IMR-90 (cell line): ENCODE measurements at regions not wholly inside any gene's neighbourhood (a gene's known extent, or its start where the extent isn't known, plus 50 kb on each side); places are given as distances from the start of the nearest gene placed in this dataset.

ENCODE experiments used
- ATAC-seq: fragments of 200-7000 bp; cut with Tn5 transposase; 2 replicates; pipeline ENCODE4 v1.9.1; 2020; ENCODE audit warnings: low read depth, mild to moderate bottlenecking, moderate library complexity
- BruUV-seq: library from RNA; stranded (reverse); fragments of 400-500 nt; replicated peaks from 2 replicates; lab custom pipeline; 2021; lab: Mats Ljungman, UMichigan
- CTCF ChIA-PET: fragments of 300-600 bp; formaldehyde crosslinking; extraction: SDS; loops from one replicate; lab custom pipeline; 2021; ENCODE audit warnings: antibody characterized with exemption; lab: Yijun Ruan, JAX
- POLR2A ChIA-PET: fragments of 300-600 bp; sonication (Branson Sonifier 250); formaldehyde crosslinking; loops from one replicate; lab custom pipeline; 2022; ENCODE audit warnings: antibody characterized with exemption; ENCODE audit not compliant: unreplicated experiment; lab: Charles Lee
- DNase-seq: peaks from one replicate; pipeline ENCODE4 v3.0.0; 2013
- H2AFZ ChIP-seq: replicated peaks from 2 replicates; pipeline ENCODE3; 2013; ENCODE audit warnings: low read length, mild to moderate bottlenecking; ENCODE audit not compliant: poor library complexity
- H2AK5ac ChIP-seq: 2 replicates; pipeline ENCODE4 v1.6.1; 2013; ENCODE audit warnings: low read depth, low read length, inconsistent platforms
- H2AK9ac ChIP-seq: replicated peaks from 2 replicates; pipeline ENCODE3; 2013; ENCODE audit warnings: mild to moderate bottlenecking, low read depth, low read length, moderate library complexity; ENCODE audit not compliant: poor library complexity
- H2BK120ac ChIP-seq: 2 replicates; pipeline ENCODE4 v1.6.1; 2013; ENCODE audit warnings: low read depth, low read length, inconsistent platforms
- H2BK15ac ChIP-seq: 3 replicates; pipeline ENCODE4 v1.6.1; 2013; ENCODE audit warnings: low read depth, low read length, inconsistent platforms
- H2BK20ac ChIP-seq: 2 replicates; pipeline ENCODE4 v1.6.1; 2013; ENCODE audit warnings: low read depth, mild to moderate bottlenecking, inconsistent platforms, low read length, moderate library complexity
- H2BK5ac ChIP-seq: 2 replicates; pipeline ENCODE4 v1.6.1; 2013; ENCODE audit warnings: mild to moderate bottlenecking, low read depth, low read length, inconsistent platforms; ENCODE audit not compliant: poor library complexity, severe bottlenecking
- H3K14ac ChIP-seq: replicated peaks from 2 replicates; pipeline ENCODE4 v1.6.1; 2013; ENCODE audit warnings: low read depth, low read length, inconsistent platforms
- H3K18ac ChIP-seq: 2 replicates; pipeline ENCODE4 v1.6.1; 2013; ENCODE audit warnings: low read depth, low read length, control low read depth
- H3K23ac ChIP-seq: 2 replicates; pipeline ENCODE4 v1.6.1; 2013; ENCODE audit warnings: low read depth, low read length, inconsistent platforms
- H3K27ac ChIP-seq: 2 replicates; pipeline ENCODE4 v1.5.1; 2013; ENCODE audit warnings: mild to moderate bottlenecking, control low read depth, low read length; ENCODE audit not compliant: insufficient read depth
- H3K27me3 ChIP-seq: 2 replicates; pipeline ENCODE4 v1.6.1; 2013; ENCODE audit warnings: low read length; ENCODE audit not compliant: control insufficient read depth, insufficient read depth
- H3K36me3 ChIP-seq: 2 replicates; pipeline ENCODE4 v1.6.1; 2013; ENCODE audit warnings: low read length, mixed read lengths; ENCODE audit not compliant: control insufficient read depth, insufficient read depth
- H3K4ac ChIP-seq: 2 replicates; pipeline ENCODE4 v1.6.1; 2013; ENCODE audit warnings: low read depth, low read length, inconsistent platforms
- H3K4me1 ChIP-seq: 2 replicates; pipeline ENCODE4 v1.6.1; 2013; ENCODE audit warnings: low read length, mixed read lengths; ENCODE audit not compliant: control insufficient read depth, insufficient read depth
- H3K4me2 ChIP-seq: 2 replicates; pipeline ENCODE4 v1.6.1; 2013; ENCODE audit warnings: low read depth, mild to moderate bottlenecking, control low read depth, low read length, moderate library complexity
- H3K4me3 ChIP-seq: 2 replicates; pipeline ENCODE4 v1.5.1; 2013; ENCODE audit warnings: low read depth, mild to moderate bottlenecking, control low read depth, low read length, moderate library complexity; ENCODE audit not compliant: insufficient read depth
- H3K56ac ChIP-seq: 2 replicates; pipeline ENCODE4 v1.6.1; 2013; ENCODE audit warnings: low read length, inconsistent platforms; ENCODE audit not compliant: insufficient read depth; ENCODE audit errors: extremely low read depth
- H3K79me1 ChIP-seq, 2 experiments: 2 replicates each; pipeline ENCODE4 v1.6.1; 2013; ENCODE audit warnings: low read length in 2 of 2, inconsistent platforms in 1 of 2, low read depth in 1 of 2
- H3K9ac ChIP-seq: 2 replicates; pipeline ENCODE4 v1.6.1; 2013; ENCODE audit warnings: low read depth, low read length, control low read depth
- H3K9me1 ChIP-seq: 2 replicates; pipeline ENCODE4 v1.6.1; 2013; ENCODE audit warnings: low read length, inconsistent platforms; ENCODE audit not compliant: insufficient read depth
- H3K9me3 ChIP-seq: 2 replicates; pipeline ENCODE4 v1.6.1; 2013; ENCODE audit warnings: low read length; ENCODE audit not compliant: control insufficient read depth, insufficient read depth
- H4K20me1 ChIP-seq: 2 replicates; pipeline ENCODE4 v1.6.1; 2013; ENCODE audit warnings: low read length, inconsistent platforms; ENCODE audit not compliant: insufficient read depth
- H4K5ac ChIP-seq: 2 replicates; pipeline ENCODE4 v1.6.1; 2013; ENCODE audit warnings: mild to moderate bottlenecking, low read depth, low read length, control low read depth
- H4K8ac ChIP-seq, 2 experiments: 2 replicates each; pipeline ENCODE4 v1.6.1; 2013; ENCODE audit warnings: low read depth in 2 of 2, low read length in 2 of 2, control low read depth in 1 of 2, inconsistent platforms in 1 of 2
- H4K91ac ChIP-seq: 2 replicates; pipeline ENCODE4 v1.6.1; 2013; ENCODE audit warnings: low read depth, low read length, inconsistent platforms; ENCODE audit not compliant: insufficient read depth
- BHLHE40 ChIP-seq: fragments of 150-350 bp; IDR thresholded peaks from 2 replicates; pipeline ENCODE4 v1.6.1; 2016; ENCODE audit warnings: mild to moderate bottlenecking, low read depth, low read length
- CHD1 ChIP-seq: IDR thresholded peaks from 2 replicates; pipeline ENCODE4 v1.6.1; 2012; ENCODE audit warnings: low read depth, low read length, improper control_type of control experiment
- ELK1 ChIP-seq: fragments of 150-350 bp; IDR thresholded peaks from 2 replicates; pipeline ENCODE4 v1.6.1; 2016; ENCODE audit warnings: low read depth, mild to moderate bottlenecking, low read length, moderate library complexity, borderline replicate concordance
- MAFK ChIP-seq: IDR thresholded peaks from 2 replicates; pipeline ENCODE4 v1.6.1; 2012; ENCODE audit warnings: low read depth, low read length, improper control_type of control experiment
- RAD21 ChIP-seq: IDR thresholded peaks from 2 replicates; pipeline ENCODE4 v1.6.1; 2012; ENCODE audit warnings: low read length, improper control_type of control experiment
- RFX5 ChIP-seq: IDR thresholded peaks from 2 replicates; pipeline ENCODE4 v1.8.0; 2012; ENCODE audit warnings: low read depth, mild to moderate bottlenecking, low read length, moderate library complexity
- WGBS, 2 experiments: methylation state at CpG; one replicate each; pipeline versions ENCODE4 v1.1.5 to v1.1.7; 2013; ENCODE audit warnings: missing lambda C conversion rate in 2 of 2; ENCODE audit not compliant: insufficient read length in 1 of 2; ENCODE audit errors: extremely low coverage in 2 of 2; 5-methylcytosine and 5-hydroxymethylcytosine counted together
- dilution Hi-C: fragments of 300-500 bp; cut with HindIII; formaldehyde crosslinking; loops from one replicate; pipeline ENCODE4 v1.14.3; 2018; ENCODE audit warnings: low sequenced_read_pairs; ENCODE audit not compliant: unreplicated experiment
- in situ Hi-C: fragments of 300-500 bp; cut with MboI; formaldehyde crosslinking; loops from 3 replicates; pipeline ENCODE4 v1.14.3; 2019; ENCODE audit warnings: low sequenced_read_pairs, inconsistent platforms, mixed read lengths
- intact Hi-C: fragments of 100-400 bp; cut with micrococcal nuclease; formaldehyde crosslinking; loops from 2 replicates; pipeline ENCODE4 v1.10.0; 2022
- TF ChIP-seq, protein P1 (sequence below): fragments of 150-350 bp; IDR thresholded peaks from 2 replicates; pipeline ENCODE4 v1.6.1; 2017; ENCODE audit warnings: mild to moderate bottlenecking, antibody characterized with exemption, low read length, low read depth

DNA sequence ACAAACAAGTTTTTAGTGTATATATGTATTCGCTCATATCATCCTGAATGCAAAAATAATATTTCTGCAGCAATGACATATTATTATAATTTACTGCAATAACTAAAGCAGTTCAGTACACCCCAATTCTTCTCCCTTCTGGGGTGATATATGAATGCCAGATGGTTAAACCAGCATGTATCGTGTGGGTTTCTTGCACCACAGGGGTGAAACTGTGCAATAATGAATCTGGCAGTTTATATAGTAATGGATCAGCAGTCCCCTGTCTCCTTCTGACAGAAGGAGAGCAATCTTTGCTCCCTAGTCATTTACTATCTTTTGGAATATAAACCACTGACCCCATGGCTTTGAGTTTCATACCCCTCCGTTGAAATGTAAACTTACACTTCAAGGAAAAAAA, 228.6 kb upstream of the KLHL1 start:
- Histone ChIP-seq H3K23ac (no peak overlapping the region), H3K4me3 (no peak overlapping the region), H2AK9ac (no peak overlapping the region), H3K27ac (no peak overlapping the region), H2BK20ac (no peak overlapping the region), H4K20me1 (no peaks in the 10 kb centered on the region), H3K9ac (no peak overlapping the region), H3K4me2 (no peak overlapping the region), H3K27me3 (no peaks in the 10 kb centered on the region), H3K36me3 (no peaks in the 10 kb centered on the region), H2BK120ac (no peak overlapping the region), H3K4me1 (no peaks in the 10 kb centered on the region), H4K91ac (no peak overlapping the region), H2AFZ (no peak overlapping the region), H4K8ac (no peak overlapping the region), H4K5ac (no peak overlapping the region), H2BK5ac (no peak overlapping the region), H3K56ac (no peak overlapping the region), H3K4ac (no peak overlapping the region), H3K18ac (no peak overlapping the region), H3K9me3 (peaks cover 9% of the 10 kb centered on the region; the same call in 1 of the 2 replicates), H2BK15ac (no peak overlapping the region), H3K79me1 (no peaks in the 10 kb centered on the region), H3K9me1 (no peaks in the 10 kb centered on the region), H3K14ac (no peak overlapping the region), H2AK5ac (no peak overlapping the region)
- no peak for ATAC-seq
- dilution Hi-C loops, result no loop called here
- in situ Hi-C loops, result no loop called here
- ChIA-PET POLR2A (no interaction called here), CTCF (no interaction called here)
- intact Hi-C loops, result no loop called here
- no CpG with 5 or more reads among the region's 3 CpGs for WGBS, 2 experiments
- TF ChIP-seq RFX5, result no peak
- TF ChIP-seq RAD21, result no peak
- TF ChIP-seq BHLHE40, result no peak
- TF ChIP-seq, protein P1, sequence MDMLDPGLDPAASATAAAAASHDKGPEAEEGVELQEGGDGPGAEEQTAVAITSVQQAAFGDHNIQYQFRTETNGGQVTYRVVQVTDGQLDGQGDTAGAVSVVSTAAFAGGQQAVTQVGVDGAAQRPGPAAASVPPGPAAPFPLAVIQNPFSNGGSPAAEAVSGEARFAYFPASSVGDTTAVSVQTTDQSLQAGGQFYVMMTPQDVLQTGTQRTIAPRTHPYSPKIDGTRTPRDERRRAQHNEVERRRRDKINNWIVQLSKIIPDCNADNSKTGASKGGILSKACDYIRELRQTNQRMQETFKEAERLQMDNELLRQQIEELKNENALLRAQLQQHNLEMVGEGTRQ, result no peak
- TF ChIP-seq MAFK, result no peak
- TF ChIP-seq CHD1, result no peak
- no peak for TF ChIP-seq ELK1
- no TSS peak for BruUV-seq
- DNase-seq, result no peak
